ENCODE measurements at regions not wholly inside any gene's neighbourhood (a gene's known extent, or its start where the extent isn't known, plus 50 kb on each side); places are given as distances from the start of the nearest gene placed in this dataset.
A peak's percentile ranks its signal among the peaks of the same experiment; 100 is the strongest.
"Not testable (repeated sequence)": the region's sequence is repeated elsewhere in the genome, so short reads cannot be mapped to it uniquely, and the experiment has no call there.

DNA sequence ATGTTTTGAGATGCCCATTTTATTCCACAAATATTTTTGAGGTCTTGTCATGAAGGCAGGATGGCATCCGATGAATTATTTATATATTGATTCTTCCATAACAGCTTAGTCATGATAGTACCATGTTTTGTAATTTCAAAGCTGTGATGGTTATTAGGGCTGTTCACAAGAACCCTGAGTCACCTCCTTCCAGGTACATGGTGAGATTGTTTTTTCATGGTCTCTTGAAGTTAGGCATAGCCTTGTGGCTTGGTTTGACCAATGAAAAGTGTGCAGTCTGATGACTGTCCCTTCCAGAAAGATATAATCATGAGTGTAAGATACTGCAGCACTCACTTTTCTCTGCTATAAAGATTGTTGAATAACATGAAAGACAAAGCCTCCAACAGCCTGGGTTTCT is 274.8 kb downstream of the FGFR2 start:
- DNase-seq, result no peak
- intact Hi-C loops (cut with DNase I), result no loop called here
- Histone ChIP-seq H3K27me3 (no peaks in the 10 kb centered on the region), H3K4me3 (no peak overlapping the region), H3K4me1 (peaks cover 0 to 24% (median 9%) of the 10 kb centered on the region in 3 donors), H3K36me3 (no peaks in the 10 kb centered on the region), H3K27ac (no peak overlapping the region), H3K9me3 (peaks cover 0 to 4% (median 0%) of the 10 kb centered on the region in 3 donors)
- TF ChIP-seq POLR2A (IDR thresholded peaks at IDR 0.05), result no peak
- TF ChIP-seq, protein P1, sequence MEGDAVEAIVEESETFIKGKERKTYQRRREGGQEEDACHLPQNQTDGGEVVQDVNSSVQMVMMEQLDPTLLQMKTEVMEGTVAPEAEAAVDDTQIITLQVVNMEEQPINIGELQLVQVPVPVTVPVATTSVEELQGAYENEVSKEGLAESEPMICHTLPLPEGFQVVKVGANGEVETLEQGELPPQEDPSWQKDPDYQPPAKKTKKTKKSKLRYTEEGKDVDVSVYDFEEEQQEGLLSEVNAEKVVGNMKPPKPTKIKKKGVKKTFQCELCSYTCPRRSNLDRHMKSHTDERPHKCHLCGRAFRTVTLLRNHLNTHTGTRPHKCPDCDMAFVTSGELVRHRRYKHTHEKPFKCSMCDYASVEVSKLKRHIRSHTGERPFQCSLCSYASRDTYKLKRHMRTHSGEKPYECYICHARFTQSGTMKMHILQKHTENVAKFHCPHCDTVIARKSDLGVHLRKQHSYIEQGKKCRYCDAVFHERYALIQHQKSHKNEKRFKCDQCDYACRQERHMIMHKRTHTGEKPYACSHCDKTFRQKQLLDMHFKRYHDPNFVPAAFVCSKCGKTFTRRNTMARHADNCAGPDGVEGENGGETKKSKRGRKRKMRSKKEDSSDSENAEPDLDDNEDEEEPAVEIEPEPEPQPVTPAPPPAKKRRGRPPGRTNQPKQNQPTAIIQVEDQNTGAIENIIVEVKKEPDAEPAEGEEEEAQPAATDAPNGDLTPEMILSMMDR (IDR thresholded peaks at IDR 0.05), result no peak
- 50 to 81% methylated on average over 1 of the region's 1 CpG for WGBS, 2 donors

DNA sequence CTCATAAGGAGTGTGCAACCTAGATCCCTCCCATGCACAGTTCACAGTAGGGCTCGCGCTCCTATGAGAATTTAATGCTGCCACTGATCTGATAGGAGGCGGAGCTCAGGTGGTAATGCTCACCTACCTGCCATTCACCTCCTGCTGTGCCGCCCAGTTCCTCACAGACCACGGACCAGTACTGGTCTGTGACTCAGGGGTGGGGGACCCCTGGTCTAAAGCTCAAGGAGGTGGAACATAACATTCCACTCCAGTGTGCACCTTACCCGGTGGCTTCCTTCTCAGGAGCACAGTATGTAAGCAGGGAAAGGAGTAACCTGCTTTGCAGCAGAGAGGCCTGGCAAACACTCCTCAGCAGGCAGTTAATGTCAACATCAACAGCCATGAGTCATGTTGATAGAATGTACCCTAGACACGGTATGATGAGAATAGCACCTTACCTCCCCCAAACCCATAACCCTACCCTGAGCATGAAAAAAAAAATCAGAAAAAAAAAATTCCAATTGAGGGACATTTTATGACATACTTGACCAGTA is 273.5 kb downstream of the FGFR2 start:
- DNase-seq, result no peak
- Histone ChIP-seq H3K4me3 (no peak overlapping the region), H3K4me1 (peaks cover 0 to 24% (median 9%) of the 10 kb centered on the region in 3 donors), H3K9me3 (no peaks in the 10 kb centered on the region), H3K27ac (no peak overlapping the region), H3K27me3 (no peaks in the 10 kb centered on the region), H3K36me3 (no peaks in the 10 kb centered on the region)
- 30 to 76% methylated on average over 2 to 4 of the region's 7 CpGs for WGBS, 2 donors
- intact Hi-C loops (cut with DNase I), result no loop called here
- TF ChIP-seq POLR2A (IDR thresholded peaks at IDR 0.05), result no peak
- TF ChIP-seq, protein P1 (IDR thresholded peaks at IDR 0.05), result no peak

DNA sequence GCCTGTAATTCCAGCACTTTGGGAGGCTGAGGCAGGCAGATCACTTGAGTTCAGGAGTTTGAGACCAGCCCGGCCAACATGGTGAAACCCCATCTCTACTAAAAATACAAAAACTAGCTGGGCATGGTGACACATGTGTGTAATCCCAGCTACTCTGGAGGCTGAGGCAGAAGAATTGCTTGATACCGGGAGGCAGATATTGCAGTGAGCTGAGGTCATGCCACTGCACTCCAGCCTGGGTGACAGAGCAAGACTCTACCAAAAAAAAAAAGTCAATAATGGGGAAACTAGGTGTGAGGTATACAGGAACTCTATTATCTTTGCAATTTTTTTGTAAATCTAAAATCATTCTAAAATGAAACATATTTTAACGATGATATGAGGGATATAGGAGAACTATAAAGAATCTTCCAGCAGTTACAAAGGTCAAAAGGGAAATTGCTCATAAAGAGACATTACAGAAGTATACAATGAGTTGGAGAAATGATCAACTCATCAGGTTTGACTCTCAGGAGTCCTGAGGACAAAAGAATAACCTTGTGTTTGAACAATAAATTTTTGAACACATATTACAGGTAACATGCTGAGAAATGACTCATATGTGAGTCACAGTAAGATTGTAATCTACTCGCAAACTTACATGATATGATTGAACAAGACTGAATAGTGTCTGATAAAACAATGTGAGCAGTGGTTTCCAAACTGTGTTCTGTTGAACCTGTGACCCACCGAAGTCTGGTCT is 272.6 kb downstream of the FGFR2 start:
- H3K4me1 ChIP-seq, result peaks cover 0 to 24% (median 9%) of the 10 kb centered on the region in 3 donors
- TF ChIP-seq, protein P1 (IDR thresholded peaks at IDR 0.05), result no peak
- TF ChIP-seq POLR2A (IDR thresholded peaks at IDR 0.05), result no peak
- intact Hi-C loops (cut with DNase I), result no loop called here
- no peak for DNase-seq
- WGBS, 2 donors, result 47 to 48% methylated on average over 5 of the region's 5 CpGs
- no peaks in the 10 kb centered on the region for H3K9me3 ChIP-seq
- no peak overlapping the region for H3K4me3 ChIP-seq
- H3K27ac ChIP-seq, result peak overlapping the region in 2 of 4 donors; percentile 12 to 43
- H3K27me3 ChIP-seq, result no peaks in the 10 kb centered on the region
- H3K36me3 ChIP-seq, result no peaks in the 10 kb centered on the region

DNA sequence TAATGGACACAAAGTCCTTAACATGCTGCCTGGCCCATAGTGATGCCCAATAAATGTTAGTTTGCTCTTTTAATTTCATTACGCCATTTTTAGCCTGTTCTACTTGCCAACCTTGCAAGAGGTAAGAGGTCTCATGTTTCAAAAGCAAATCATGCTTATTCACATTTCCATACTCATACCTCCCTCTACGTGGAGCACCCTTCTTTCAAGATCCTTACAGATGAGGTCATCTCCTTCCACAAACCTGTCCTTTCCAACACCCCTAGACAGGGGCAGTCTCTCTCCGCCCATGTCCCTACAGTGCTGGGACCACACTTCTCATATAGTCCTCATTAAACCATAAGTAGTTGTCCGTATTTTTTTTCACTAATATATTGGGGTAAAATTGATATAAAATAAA is 271.3 kb downstream of the FGFR2 start:
- intact Hi-C loops (cut with DNase I), result no loop called here
- Histone ChIP-seq H3K36me3 (no peaks in the 10 kb centered on the region), H3K27ac (no peak overlapping the region), H3K4me1 (peaks cover 0 to 31% (median 9%) of the 10 kb centered on the region in 3 donors), H3K4me3 (no peak overlapping the region), H3K9me3 (no peaks in the 10 kb centered on the region), H3K27me3 (no peaks in the 10 kb centered on the region)
- DNase-seq, result no peak
- 72 to 80% methylated on average over 4 of the region's 4 CpGs for WGBS, 2 donors
- TF ChIP-seq POLR2A (IDR thresholded peaks at IDR 0.05), result no peak
- TF ChIP-seq, protein P1 (IDR thresholded peaks at IDR 0.05), result no peak

DNA sequence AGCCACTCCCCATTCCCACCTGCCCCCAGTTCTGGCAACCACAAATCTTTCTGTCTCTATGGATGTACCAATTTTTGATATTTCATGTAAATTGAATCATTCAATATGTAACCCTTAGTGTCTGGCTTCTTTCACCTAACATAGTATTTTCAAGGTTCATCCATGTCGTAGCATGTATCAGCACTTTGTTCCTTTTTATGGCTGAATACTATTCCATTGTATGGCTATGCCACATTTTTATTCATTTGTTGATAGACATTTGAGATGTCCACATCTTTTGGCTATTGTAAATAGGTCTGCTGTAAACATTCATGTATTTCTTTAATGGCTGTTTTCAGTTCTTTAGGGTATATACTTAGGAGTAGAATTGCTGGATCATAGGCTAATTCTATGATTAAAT is 270.5 kb downstream of the FGFR2 start:
- DNase-seq, result no peak
- no peak for TF ChIP-seq POLR2A (IDR thresholded peaks at IDR 0.05)
- TF ChIP-seq, protein P1 (IDR thresholded peaks at IDR 0.05), result no peak
- Histone ChIP-seq H3K27ac (no peak overlapping the region), H3K36me3 (no peaks in the 10 kb centered on the region), H3K9me3 (no peaks in the 10 kb centered on the region), H3K4me1 (peaks cover 0 to 38% (median 9%) of the 10 kb centered on the region in 3 donors), H3K4me3 (no peak overlapping the region), H3K27me3 (no peaks in the 10 kb centered on the region)
- WGBS, 2 donors, result 41 to 97% methylated on average over 1 of the region's 1 CpG
- intact Hi-C loops (cut with DNase I), result no loop called here

DNA sequence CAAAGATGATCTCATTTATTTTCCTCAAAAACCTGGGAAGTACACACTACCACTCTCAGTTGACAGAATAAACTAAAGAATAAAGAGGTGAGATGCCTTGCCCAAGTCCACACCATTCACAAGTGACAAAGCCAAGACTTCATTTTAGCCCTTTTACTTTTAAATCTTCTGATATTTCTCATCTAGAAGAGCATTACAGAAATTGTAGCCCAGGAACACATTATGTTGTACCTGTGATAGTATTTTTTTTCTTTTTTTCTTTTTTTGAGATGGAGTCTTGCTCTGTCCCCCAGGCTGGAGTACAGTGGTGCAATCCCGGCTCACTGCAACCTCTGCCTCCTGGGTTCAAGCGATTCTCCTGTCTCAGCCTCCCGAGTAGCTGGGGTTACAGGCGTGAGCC is 268.6 kb downstream of the FGFR2 start:
- H3K4me3 ChIP-seq; intact Hi-C loops (cut with DNase I); DNase-seq; H3K36me3 ChIP-seq; H3K27me3 ChIP-seq; H3K27ac ChIP-seq; H3K9me3 ChIP-seq: not testable (repeated sequence)
- WGBS, 2 donors, result 75 to 90% methylated on average over 4 of the region's 4 CpGs
- H3K4me1 ChIP-seq, result peaks cover 0 to 50% (median 15%) of the 10 kb centered on the region in 3 donors
